ENCODE measurements at regions not wholly inside any gene's neighbourhood (a gene's known extent, or its start where the extent isn't known, plus 50 kb on each side); places are given as distances from the start of the nearest gene placed in this dataset.

DNA sequence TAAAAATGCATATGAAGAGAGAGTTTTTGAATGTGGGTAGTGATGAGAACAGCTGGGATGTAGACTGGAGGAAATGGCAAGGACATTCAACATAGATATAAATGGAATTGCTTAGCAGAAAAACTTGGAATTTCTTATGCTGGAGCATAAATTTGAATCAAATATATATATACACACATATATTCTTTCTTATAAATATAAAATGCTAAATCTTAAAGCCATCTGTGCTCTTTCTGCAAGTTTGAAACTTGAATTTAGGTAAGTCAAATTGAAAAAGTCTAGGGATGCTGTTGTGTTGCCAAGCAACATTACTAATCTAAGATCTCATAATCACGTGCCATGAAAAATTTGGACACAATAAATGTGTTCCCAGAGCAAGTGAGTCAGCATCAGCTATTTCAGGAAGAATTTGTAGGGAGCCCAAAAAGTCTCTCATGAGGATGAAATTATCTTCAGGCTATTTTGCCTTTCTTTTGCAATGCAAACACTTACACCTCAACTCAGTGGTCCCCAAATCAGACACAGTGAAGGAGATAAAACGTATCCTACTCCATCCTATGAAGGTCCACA, 58.4 kb upstream of the ALDH1A1 start:
- DNase-seq: no peak

DNA sequence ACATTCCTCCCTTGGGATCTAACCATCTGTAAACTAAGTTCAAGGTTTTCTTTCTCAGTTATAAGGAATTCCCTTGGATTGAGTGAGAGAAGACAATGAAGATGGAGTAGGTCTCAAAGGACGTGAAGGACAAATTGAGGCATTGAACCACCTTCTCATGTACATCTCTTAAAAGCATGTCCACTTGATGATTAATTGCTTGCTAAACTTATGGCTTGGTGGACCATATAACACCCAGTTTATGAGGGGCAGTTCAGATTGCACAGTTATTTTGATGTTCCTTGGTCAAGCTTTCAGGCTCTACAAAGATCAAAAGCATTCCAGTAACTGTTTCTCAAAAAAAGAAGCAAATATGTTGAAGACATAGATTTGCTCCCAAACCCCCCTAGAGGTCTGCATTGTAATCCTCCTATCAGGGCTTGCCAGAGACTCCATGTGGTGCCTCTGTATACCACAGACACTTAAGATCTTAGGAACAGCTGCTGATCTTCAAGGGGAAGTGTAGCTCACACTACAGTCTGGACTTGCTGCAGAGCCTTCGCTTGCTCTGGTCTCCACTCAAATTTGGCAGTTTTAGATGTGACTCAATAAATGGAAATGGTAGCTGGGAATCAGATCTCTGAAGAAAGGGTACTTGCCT, 56.9 kb upstream of the ALDH1A1 start:
- no peak for DNase-seq

DNA sequence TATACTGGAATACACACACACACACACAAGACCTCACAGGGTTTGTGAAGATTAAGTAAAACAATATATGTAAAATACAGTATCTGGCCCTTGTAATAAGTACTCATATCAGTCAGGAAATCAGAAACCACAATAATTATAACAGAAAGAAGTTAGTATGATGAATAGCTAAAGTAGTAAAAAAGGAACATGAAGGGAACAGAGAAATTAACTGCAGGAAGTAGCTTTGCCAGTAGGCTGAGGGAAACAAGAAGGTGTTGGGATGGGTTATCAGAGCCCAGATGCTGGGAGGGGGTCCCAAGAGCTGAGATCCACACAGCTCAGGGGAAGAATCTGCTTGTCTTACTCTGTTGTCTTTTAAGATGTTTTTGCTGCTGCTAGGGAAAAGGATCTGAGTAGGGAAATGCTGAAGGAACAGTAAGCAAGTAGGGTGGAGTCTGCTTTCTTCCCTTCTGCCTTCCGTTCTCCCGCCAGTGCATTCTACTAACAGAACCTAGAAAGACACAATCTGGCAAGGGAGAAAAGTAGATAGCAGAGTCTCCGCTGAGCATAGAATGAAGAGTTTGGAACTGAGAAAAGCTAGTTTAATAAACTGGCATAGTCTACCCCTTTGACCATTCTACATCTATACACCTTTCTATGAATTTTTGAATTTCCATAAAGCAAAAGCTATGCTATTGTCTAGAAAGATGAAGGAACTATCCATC, 55.3 kb upstream of the ALDH1A1 start:
- DNase-seq: no peak

DNA sequence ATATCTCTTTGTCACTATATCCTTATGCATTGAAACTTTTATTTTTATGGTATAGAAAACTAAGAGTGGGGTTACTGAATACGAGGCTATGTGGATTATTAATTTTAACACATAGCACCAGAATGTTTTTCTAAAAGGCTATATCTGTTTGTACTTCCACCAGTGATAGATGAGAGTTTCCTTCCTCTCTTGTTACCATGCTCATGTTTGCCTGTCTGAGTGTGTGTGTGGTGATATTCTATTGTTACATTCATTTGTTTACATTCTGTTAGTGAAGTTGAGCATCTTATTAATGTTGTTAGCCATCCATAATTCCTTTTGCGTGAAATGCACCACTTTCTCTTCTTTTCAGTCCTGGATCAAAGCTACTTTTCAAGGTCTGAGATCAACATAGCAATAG, 54.1 kb upstream of the ALDH1A1 start:
- DNase-seq: no peak
